DMS 273 (cell line): ENCODE measurements at regions not wholly inside any gene's neighbourhood (a gene's known extent, or its start where the extent isn't known, plus 50 kb on each side); places are given as distances from the start of the nearest gene placed in this dataset.
"Not testable (repeated sequence)": the region's sequence is repeated elsewhere in the genome, so short reads cannot be mapped to it uniquely, and the experiment has no call there.

Experiments used
- DNase-seq: peaks from one replicate; lab custom pipeline; 2025; ENCODE audit not compliant: unreplicated experiment; lab: John Stamatoyannopoulos, UW

- DNase-seq, result not testable (repeated sequence)
These were observed 275.8 kb upstream of the PROX1 start for GRCh38 chr1:213711833-213712490.

- no peak for DNase-seq
These were observed 273.1 kb upstream of the PROX1 start for GRCh38 chr1:213714645-213715044.

GRCh38 chr1:213715182-213715581 lies 272.6 kb upstream of the PROX1 start:
- no peak for DNase-seq

GRCh38 chr1:213719462-213719861 lies 268.3 kb upstream of the PROX1 start:
- DNase-seq, result no peak

- DNase-seq, result peak; percentile 27
These were observed 267.7 kb upstream of the PROX1 start for GRCh38 chr1:213720032-213720431.

GRCh38 chr1:213723187-213723586 lies 264.6 kb upstream of the PROX1 start:
- no peak for DNase-seq

GRCh38 chr1:213724640-213725536 lies 262.9 kb upstream of the PROX1 start:
- DNase-seq, result peak; percentile 56

GRCh38 chr1:213727853-213728592 lies 259.8 kb upstream of the PROX1 start:
- DNase-seq, result no peak

- DNase-seq, result no peak
These were observed 258.9 kb upstream of the PROX1 start for GRCh38 chr1:213728593-213729536.

GRCh38 chr1:213733705-213734104 lies 254.1 kb upstream of the PROX1 start:
- DNase-seq, result no peak

- DNase-seq, result no peak
These were observed 250.3 kb upstream of the PROX1 start for GRCh38 chr1:213737398-213738035.

GRCh38 chr1:213738658-213739057 lies 249.1 kb upstream of the PROX1 start:
- DNase-seq, result no peak

- DNase-seq, result no peak
These were observed 244.8 kb upstream of the PROX1 start for GRCh38 chr1:213742992-213743391.

- DNase-seq, result no peak
These were observed 243.0 kb upstream of the PROX1 start for GRCh38 chr1:213744780-213745179.

GRCh38 chr1:213745451-213745850 lies 242.3 kb upstream of the PROX1 start:
- DNase-seq, result no peak

- no peak for DNase-seq
These were observed 238.2 kb upstream of the PROX1 start for GRCh38 chr1:213749558-213749957.

GRCh38 chr1:213750231-213751063 lies 237.3 kb upstream of the PROX1 start:
- no peak for DNase-seq

- no peak for DNase-seq
These were observed 236.7 kb upstream of the PROX1 start for GRCh38 chr1:213751064-213751397.
